SU-DHL-6 (cell line): ENCODE measurements at regions not wholly inside any gene's neighbourhood (a gene's known extent, or its start where the extent isn't known, plus 50 kb on each side); places are given as distances from the start of the nearest gene placed in this dataset.

Experiments
- CTCF ChIP-seq: fragments of 200-600 bp; sonication (generic); IDR thresholded peaks from one replicate; pipeline ENCODE4 v1.5.1; 2017; ENCODE audit warnings: antibody characterized with exemption, mild to moderate bottlenecking, low read length, moderate library complexity; ENCODE audit not compliant: insufficient read depth, poor library complexity, severe bottlenecking
- EZH2phosphoT487 ChIP-seq: fragments of 200-600 bp; sonication (generic), shearing (Covaris generic); conservative IDR thresholded peaks from 2 replicates; pipeline ENCODE4 v1.6.1; 2018; ENCODE audit warnings: mild to moderate bottlenecking, antibody characterized with exemption, low read length, moderate library complexity, mixed read lengths

GRCh38 chr20:23206061-23206460 lies 119.9 kb upstream of the CD93 start:
- TF ChIP-seq CTCF (no peak), EZH2phosphoT487 (no peak)
